Fibroblast of the conjunctiva (primary cell): ENCODE measurements at regions not wholly inside any gene's neighbourhood (a gene's known extent, or its start where the extent isn't known, plus 50 kb on each side); places are given as distances from the start of the nearest gene placed in this dataset.
"Not testable (repeated sequence)": the region's sequence is repeated elsewhere in the genome, so short reads cannot be mapped to it uniquely, and the experiment has no call there.

Experiments
- DNase-seq: peaks from one replicate; pipeline ENCODE4 v3.0.0-alpha.2; 2010; ENCODE audit warnings: low read depth

GRCh38 chr16:73108195-73108963 is 60.5 kb upstream of the ZFHX3 start:
- no peak for DNase-seq

- DNase-seq: no peak
Measured at GRCh38 chr16:73107371-73107770, 59.4 kb upstream of the ZFHX3 start.

GRCh38 chr16:73106329-73107034 is 58.6 kb upstream of the ZFHX3 start:
- no peak for DNase-seq

GRCh38 chr16:73101568-73101967 is 53.6 kb upstream of the ZFHX3 start:
- DNase-seq: no peak

- not testable (repeated sequence) for DNase-seq
Measured at GRCh38 chr16:73099601-73100000, 51.7 kb upstream of the ZFHX3 start.
